ENCODE measurements at regions not wholly inside any gene's neighbourhood (a gene's known extent, or its start where the extent isn't known, plus 50 kb on each side); places are given as distances from the start of the nearest gene placed in this dataset.

DNA sequence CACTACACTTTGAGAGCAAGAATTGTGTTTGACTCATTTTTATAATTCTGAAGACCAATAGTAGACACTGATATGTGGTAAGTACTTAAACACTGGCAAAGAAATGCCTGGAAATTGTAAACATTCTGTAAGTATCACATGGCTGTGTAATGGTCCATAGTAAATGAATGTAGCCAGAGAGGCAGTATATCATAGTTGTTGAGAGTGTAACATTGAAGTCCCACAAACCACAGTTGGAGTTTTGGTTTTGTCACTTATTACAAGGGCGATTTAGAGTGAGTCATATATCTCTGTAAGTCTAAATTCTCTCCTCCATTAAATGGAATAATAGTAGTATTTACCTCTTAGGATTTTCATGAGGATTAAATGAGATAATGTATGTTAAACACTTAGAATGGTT lies 181.1 kb upstream of the MEF2C start:
- TF ChIP-seq POLR2A (IDR thresholded peaks at IDR 0.05) = no peak
- TF ChIP-seq, protein P1, sequence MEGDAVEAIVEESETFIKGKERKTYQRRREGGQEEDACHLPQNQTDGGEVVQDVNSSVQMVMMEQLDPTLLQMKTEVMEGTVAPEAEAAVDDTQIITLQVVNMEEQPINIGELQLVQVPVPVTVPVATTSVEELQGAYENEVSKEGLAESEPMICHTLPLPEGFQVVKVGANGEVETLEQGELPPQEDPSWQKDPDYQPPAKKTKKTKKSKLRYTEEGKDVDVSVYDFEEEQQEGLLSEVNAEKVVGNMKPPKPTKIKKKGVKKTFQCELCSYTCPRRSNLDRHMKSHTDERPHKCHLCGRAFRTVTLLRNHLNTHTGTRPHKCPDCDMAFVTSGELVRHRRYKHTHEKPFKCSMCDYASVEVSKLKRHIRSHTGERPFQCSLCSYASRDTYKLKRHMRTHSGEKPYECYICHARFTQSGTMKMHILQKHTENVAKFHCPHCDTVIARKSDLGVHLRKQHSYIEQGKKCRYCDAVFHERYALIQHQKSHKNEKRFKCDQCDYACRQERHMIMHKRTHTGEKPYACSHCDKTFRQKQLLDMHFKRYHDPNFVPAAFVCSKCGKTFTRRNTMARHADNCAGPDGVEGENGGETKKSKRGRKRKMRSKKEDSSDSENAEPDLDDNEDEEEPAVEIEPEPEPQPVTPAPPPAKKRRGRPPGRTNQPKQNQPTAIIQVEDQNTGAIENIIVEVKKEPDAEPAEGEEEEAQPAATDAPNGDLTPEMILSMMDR (IDR thresholded peaks at IDR 0.05) = no peak
